Activated T-cell treated with anti-CD3 and anti-CD28 coated beads for 48 hours (primary cell): ENCODE measurements at regions not wholly inside any gene's neighbourhood (a gene's known extent, or its start where the extent isn't known, plus 50 kb on each side); places are given as distances from the start of the nearest gene placed in this dataset.

Experiments used
- DNase-seq: peaks from one replicate; pipeline ENCODE4 v3.0.0-alpha.2; 2020; ENCODE audit warnings: low read depth

GRCh38 chr14:51512316-51512715 lies 139.4 kb upstream of the FRMD6 start:
- no peak for DNase-seq

GRCh38 chr14:51513281-51513680 lies 138.4 kb upstream of the FRMD6 start:
- DNase-seq, result no peak

- no peak for DNase-seq
Measured at GRCh38 chr14:51513933-51514332, 137.8 kb upstream of the FRMD6 start.

GRCh38 chr14:51515611-51516010 lies 136.1 kb upstream of the FRMD6 start:
- no peak for DNase-seq

DNA sequence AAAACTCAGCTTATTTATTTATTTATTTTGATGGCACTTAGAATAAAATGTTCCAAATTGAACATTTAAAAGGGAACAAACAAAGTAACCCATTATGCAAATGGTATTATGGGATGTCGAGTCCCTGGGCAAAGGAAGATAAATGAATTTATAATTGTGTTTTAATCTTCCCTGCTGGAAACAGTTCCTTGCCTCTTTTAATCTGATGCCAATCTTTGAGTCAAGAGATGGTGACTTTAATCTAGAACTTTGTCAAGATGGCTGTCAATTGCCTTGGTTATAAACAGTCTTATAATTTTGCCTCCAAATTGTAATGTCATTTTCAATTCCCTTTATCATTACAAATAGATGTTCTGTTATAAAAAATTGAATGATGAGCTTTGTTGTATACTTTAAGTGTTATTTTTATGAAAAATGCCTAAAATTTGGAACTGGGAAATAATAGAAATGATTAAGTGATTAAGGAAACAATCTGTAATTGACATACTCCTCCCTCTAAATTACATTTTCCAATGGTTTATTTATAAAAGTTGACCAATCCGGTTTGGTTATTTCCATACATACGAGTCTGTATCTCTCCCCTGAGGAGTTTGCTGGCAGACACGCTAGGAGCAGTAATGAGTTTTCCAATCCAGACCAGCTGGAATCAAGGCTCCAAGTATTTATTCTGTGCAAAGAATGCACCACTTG lies 134.9 kb upstream of the FRMD6 start:
- DNase-seq, result no peak

- DNase-seq, result no peak
Measured at GRCh38 chr14:51518280-51518679, 133.4 kb upstream of the FRMD6 start.

DNA sequence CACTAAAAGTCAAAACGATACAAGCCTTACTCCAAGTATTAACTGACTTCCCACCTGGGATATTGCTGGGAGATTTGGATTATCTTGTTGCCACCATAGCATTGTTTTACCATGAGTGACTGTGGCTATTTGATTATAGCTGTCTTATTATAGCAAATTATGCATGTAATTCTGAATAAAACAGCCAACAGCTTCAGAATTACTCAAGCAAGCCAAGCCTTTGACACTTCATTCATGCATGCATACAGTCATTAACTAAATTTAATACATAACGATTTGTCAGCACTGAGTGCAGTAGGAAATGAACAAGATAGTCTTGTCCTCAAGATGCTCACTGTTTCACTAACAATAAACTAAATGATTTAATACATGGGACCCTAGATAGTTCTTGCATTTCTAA lies 133.0 kb upstream of the FRMD6 start:
- DNase-seq, result no peak

DNA sequence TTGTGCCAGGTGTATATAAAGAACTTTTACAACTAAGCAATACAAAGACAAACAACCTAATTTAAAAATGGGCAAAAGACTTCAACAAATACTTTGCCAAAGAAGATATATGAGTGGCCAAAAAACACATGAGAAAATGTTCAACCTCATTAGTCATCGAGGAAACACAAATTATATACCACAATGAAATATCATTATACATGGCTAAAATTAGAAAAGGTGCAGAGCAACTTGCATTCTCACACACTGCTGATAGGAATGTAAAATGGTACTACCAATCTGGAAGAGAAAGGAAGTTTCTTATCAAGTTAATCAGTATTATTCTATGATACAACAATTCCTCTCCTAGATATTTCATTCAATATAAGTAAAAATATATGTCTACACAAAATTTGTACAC lies 131.6 kb upstream of the FRMD6 start:
- DNase-seq, result no peak

- no peak for DNase-seq
Measured at GRCh38 chr14:51521764-51522163, 129.9 kb upstream of the FRMD6 start.

DNA sequence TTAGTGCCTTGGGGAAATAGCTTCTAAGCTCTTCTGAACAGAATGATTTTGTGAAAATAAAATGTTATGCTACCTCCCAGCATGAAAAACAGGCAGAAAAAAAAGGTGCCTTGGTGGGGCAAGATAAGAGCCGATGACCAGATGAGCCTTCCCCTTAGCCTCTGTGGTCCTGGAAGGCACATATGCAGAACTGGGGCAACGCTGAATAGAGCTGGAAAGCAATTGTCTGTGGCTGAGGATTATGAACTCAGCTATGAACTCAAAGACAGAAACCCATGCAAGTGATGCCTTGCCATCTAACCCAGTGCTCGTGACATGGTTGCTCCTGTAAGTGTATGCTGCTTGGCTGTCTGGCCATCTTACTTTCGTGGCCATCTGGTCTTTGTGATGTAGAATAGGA lies 128.5 kb upstream of the FRMD6 start:
- no peak for DNase-seq

DNA sequence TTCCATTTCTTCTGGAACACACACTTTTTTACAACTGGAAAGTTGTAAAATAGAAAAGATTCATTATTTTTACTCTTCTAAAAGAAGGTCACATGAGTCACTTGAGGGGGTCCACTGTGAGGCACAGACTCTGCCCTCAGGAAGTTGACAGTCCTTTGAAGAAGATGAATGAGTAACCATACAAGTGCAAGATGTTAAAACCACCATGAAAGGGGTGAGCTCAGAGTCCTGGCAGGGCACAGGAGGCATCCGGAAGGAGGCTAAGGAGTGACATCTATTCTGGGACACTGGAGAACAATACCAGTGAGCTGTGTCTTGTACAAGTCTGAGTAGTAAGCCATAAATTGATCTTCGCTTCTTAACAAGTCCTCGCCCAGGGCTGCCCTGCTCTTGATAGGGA lies 126.0 kb upstream of the FRMD6 start:
- DNase-seq, result no peak

DNA sequence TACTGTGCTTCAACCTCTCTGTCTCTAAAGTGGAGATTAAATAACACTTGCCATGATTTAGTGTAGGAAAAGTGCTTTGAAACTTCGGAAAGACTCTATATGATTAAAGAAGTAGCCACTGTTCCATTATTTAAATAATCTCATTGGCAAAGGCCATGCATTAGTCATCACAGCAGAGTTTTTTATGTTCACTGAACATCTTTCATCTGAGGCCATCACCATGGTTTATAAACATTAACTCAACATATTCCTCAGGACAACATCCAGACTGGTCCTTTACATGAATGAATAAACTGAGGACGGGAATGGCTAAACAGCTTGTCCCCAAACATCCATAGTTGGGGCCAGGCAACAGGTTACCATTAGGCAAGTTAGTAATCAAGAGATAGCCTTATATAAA lies 124.6 kb upstream of the FRMD6 start:
- no peak for DNase-seq

DNA sequence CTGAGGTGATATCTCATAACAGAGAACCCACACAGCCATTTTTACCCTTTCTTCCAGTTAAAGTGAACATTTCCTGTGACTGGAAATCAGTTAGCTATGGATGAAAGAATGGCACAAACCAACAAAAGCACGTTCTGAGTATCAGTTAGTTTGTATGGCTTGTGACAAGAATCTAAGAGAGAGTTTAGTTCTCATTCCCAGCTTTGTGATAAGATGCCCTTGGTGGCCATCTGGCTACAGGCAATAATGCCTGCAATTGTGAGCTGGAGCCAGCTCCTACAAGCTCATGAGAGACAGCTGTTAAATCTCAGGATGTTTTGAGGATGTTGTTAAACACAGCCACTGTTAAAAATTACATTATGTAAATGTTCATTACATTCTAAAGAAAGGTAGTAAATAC lies 122.0 kb upstream of the FRMD6 start:
- no peak for DNase-seq

DNA sequence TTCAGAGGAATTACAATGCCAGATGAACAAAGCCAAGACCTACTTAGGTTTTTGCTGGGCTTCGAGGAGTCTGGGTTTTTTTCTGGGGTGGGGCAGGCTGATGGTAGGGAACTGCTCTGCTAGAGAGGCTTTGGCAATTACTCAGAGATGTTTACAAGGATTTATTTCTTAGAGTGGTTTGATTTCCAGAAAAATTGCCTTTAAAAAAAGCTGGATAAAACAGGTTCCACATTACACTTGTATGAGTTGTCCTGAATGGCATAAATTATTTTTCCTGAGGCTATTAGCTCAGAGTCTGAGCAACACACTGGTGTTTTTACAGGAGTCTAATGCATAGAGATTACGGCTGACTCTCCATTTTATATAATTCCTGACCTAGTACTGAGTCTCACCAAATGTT lies 118.5 kb upstream of the FRMD6 start:
- no peak for DNase-seq

GRCh38 chr14:51533872-51534553 lies 117.7 kb upstream of the FRMD6 start:
- no peak for DNase-seq

- DNase-seq, result no peak
Measured at GRCh38 chr14:51534610-51535011, 117.1 kb upstream of the FRMD6 start.

GRCh38 chr14:51535443-51536044 lies 116.2 kb upstream of the FRMD6 start:
- DNase-seq, result no peak

DNA sequence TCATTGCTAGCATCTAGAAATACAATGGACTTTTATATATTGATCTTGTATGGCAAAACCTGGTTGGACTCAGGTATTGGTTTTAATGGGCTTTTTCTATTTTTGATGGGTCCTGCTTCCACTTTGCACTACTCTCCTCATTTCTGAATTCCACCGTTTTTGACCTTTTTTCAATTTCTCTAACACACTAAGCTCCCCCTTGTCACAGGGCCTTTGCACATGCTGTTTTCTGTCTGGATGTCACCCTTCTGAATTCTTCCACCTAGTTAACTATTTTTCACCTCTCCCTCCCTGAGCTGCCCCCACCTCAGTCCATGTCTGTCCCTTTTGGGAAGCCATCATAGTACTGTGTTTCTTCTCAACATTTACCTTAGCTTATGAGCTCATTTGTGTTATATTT lies 112.7 kb upstream of the FRMD6 start:
- no peak for DNase-seq

DNA sequence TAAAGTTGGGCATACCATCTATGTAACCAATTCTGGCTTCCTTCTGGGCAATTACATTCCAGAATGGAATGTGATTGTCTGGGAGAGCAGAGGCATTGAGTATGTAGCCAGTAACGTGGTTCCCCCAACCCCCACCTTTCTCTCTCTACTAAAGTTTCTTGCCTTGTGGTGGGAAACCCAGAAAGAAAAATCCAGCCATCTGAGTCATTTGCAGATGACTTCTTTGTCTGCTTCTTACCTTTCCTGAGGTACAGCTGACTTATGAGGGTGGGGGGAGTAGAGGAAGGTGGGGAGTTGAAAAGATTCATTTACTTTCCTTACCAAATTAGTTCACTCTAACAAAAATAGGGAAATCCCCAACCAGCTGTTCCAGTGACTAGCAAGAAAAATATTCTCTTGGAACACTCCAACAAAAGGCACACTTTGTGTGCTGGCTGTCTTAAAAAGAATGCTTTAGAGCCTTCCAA lies 112.1 kb upstream of the FRMD6 start:
- no peak for DNase-seq

GRCh38 chr14:51540364-51540763 lies 111.3 kb upstream of the FRMD6 start:
- no peak for DNase-seq

DNA sequence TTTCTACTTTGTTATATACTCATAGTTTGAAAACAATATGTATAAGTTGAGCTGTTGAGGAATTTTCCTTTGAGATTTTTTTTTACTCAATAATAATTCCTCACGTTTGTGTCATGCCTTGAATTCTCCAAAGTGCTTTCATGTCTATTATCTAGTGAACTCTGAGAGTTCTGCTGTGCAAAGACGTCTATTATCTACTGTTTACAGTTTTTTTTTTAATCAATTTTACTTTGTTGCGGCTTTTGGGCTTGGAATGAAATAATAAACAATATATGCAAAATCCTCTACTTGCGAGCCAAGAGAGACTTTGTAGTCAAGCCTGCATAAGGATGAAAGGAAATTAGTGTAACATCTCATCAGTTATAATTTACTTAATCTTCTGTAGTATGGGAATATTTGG lies 107.2 kb upstream of the FRMD6 start:
- DNase-seq, result no peak

GRCh38 chr14:51544901-51545300 lies 106.8 kb upstream of the FRMD6 start:
- no peak for DNase-seq

DNA sequence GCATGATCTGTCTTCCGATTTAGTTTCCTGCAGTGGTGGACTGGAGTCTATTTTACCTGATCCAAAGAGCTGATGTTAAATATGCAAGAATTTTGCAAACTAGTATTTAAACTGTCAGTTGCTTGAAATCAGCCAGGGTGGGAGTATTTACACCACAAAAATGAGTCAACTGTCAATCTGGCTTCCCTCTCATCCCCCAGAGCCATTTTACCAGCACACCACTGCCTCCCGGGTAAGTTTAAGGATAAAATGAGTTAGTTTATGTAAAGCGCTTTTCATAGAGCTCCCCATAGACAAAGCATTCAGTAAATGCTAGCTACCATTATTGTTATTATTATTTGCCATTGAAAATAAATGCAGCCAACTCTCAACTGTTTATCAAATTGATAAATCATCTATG lies 106.3 kb upstream of the FRMD6 start:
- DNase-seq, result no peak

DNA sequence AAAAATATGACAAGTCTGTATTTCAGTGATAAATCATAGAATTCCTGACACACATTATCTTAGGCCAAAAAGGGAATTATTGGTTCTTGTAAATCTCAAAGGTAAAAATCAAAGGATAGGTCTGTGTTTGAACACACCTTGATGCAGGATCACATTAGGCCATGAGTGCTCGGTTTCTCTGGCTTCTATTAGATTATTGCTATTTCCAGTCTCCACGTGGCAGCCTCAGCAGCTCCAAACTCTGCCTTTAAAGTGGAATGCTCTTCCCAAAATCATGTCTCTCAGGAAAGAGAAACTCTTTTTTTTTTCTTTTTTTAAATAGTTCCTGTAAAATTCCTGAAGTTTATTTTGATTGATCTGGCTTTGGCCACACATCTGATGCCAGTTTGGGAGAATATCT lies 105.6 kb upstream of the FRMD6 start:
- no peak for DNase-seq
